SK-N-MC (cell line): ENCODE measurements at regions not wholly inside any gene's neighbourhood (a gene's known extent, or its start where the extent isn't known, plus 50 kb on each side); places are given as distances from the start of the nearest gene placed in this dataset.

Experiments used
- EZH2 ChIP-seq: fragments of 200-600 bp; sonication (generic); IDR thresholded peaks from one replicate; pipeline ENCODE4 v1.6.1; 2017; ENCODE audit warnings: antibody characterized with exemption
- FOXP2 ChIP-seq: optimal IDR thresholded peaks from 2 replicates; pipeline ENCODE3; 2011; ENCODE audit warnings: mild to moderate bottlenecking, moderate library complexity; ENCODE audit not compliant: insufficient read depth; ENCODE audit errors: extremely low read length, control extremely low read depth
- POLR2AphosphoS5 ChIP-seq: IDR thresholded peaks from 2 replicates; pipeline ENCODE4 v1.6.1; 2012; ENCODE audit warnings: mild to moderate bottlenecking, low read depth, low read length, borderline replicate concordance

GRCh38 chr9:27703216-27703980 is 130.1 kb upstream of the C9orf72 start:
- TF ChIP-seq POLR2AphosphoS5 (no peak), EZH2 (no peak), FOXP2 (no peak)
